Endothelial cell of umbilical vein (primary cell): ENCODE measurements at regions not wholly inside any gene's neighbourhood (a gene's known extent, or its start where the extent isn't known, plus 50 kb on each side); places are given as distances from the start of the nearest gene placed in this dataset.

Experiments
- BruUV-seq: library from RNA; stranded (reverse); fragments of 400-500 nt; replicated peaks from 2 replicates; lab custom pipeline; 2021; lab: Mats Ljungman, UMichigan
- CTCF ChIA-PET: fragments of 300-600, 350-600 bp; sonication (Branson Sonifier 250); formaldehyde crosslinking; loops from one replicate; lab custom pipeline; 2021; ENCODE audit warnings: antibody characterized with exemption, inconsistent platforms; lab: Charles Lee
- POLR2A ChIA-PET: fragments of 300-600, 350-600 bp; sonication (Branson Sonifier 250); formaldehyde crosslinking; loops from one replicate; lab custom pipeline; 2021; ENCODE audit warnings: antibody characterized with exemption, inconsistent platforms; lab: Charles Lee
- DNase-seq: peaks from one replicate; pipeline ENCODE4 v3.0.0-alpha.2; 2011; ENCODE audit warnings: low read depth, low spot score
- FAIRE-seq: peaks from 2 replicates; lab custom pipeline; 2011; peaks lifted over from hg19 to GRCh38; lab: Jason Lieb, UNC
- H2AFZ ChIP-seq: 2 replicates; pipeline ENCODE4 v1.6.0; 2012; ENCODE audit warnings: low read depth, low read length, control low read depth, inconsistent platforms
- H3K27ac ChIP-seq: 2 replicates; pipeline ENCODE4 v1.5.1; 2011; ENCODE audit warnings: low read depth, mild to moderate bottlenecking, control low read depth, low read length, moderate library complexity; ENCODE audit not compliant: insufficient read depth
- H3K27me3 ChIP-seq, 2 experiments: 2 replicates each; pipeline versions ENCODE4 v1.6.0 to v1.6.1; 2011; ENCODE audit warnings: low read length in 2 of 2, mixed read lengths in 1 of 2; ENCODE audit not compliant: control insufficient read depth in 2 of 2, insufficient read depth in 2 of 2
- H3K36me3 ChIP-seq, 2 experiments: 2 replicates in 1 of 2; 3 replicates in 1 of 2; pipeline ENCODE4 v1.5.1; 2011; ENCODE audit warnings: low read length in 2 of 2, mild to moderate bottlenecking in 1 of 2, moderate library complexity in 1 of 2; ENCODE audit not compliant: control insufficient read depth in 2 of 2, insufficient read depth in 2 of 2; ENCODE audit errors: extremely low read depth in 1 of 2
- H3K4me1 ChIP-seq: 3 replicates; pipeline ENCODE4 v1.5.1; 2011; ENCODE audit warnings: mild to moderate bottlenecking, low read length; ENCODE audit not compliant: control insufficient read depth, insufficient read depth; ENCODE audit errors: extremely low read depth
- H3K4me2 ChIP-seq: 2 replicates; pipeline ENCODE4 v1.6.1; 2011; ENCODE audit warnings: low read length, control low read depth, mixed read lengths; ENCODE audit not compliant: insufficient read depth
- H3K4me3 ChIP-seq, 3 experiments: fragments of 200-600 bp in 1 of 3; sonication (generic), shearing (Covaris generic) in 1 of 3; replicated peaks in 1 of 3; 2 replicates each; pipeline ENCODE4 v1.5.1; 2011 to 2016; ENCODE audit warnings: control low read depth in 3 of 3, low read length in 3 of 3, mild to moderate bottlenecking in 2 of 3, inconsistent platforms in 1 of 3, low read depth in 1 of 3, moderate library complexity in 1 of 3; ENCODE audit not compliant: insufficient read depth in 1 of 3
- H3K79me2 ChIP-seq: 2 replicates; pipeline ENCODE4 v1.6.0; 2012; ENCODE audit warnings: low read length, inconsistent platforms; ENCODE audit not compliant: control insufficient read depth, insufficient read depth
- H3K9ac ChIP-seq: replicated peaks from 2 replicates; pipeline ENCODE3; 2011; ENCODE audit warnings: low read length, control low read depth; ENCODE audit not compliant: insufficient read depth; ENCODE audit errors: extremely low read depth
- H3K9me1 ChIP-seq: replicated peaks from 3 replicates; pipeline ENCODE4 v1.6.0; 2011; ENCODE audit warnings: mild to moderate bottlenecking, low read length; ENCODE audit not compliant: control insufficient read depth, insufficient read depth; ENCODE audit errors: extremely low read depth
- H3K9me3 ChIP-seq: replicated peaks from 2 replicates; pipeline ENCODE4 v1.5.1; 2012; ENCODE audit warnings: low read length, inconsistent platforms; ENCODE audit not compliant: control insufficient read depth, insufficient read depth
- H4K20me1 ChIP-seq: replicated peaks from 2 replicates; pipeline ENCODE3; 2011; ENCODE audit warnings: mild to moderate bottlenecking, low read length; ENCODE audit not compliant: control insufficient read depth, insufficient read depth; ENCODE audit errors: extremely low read depth
- EZH2 ChIP-seq: IDR thresholded peaks from 2 replicates; pipeline ENCODE4 v1.6.1; 2012; ENCODE audit warnings: borderline replicate concordance, low read depth, mild to moderate bottlenecking, moderate library complexity, low read length, inconsistent platforms; ENCODE audit not compliant: severe bottlenecking
- FOS ChIP-seq: IDR thresholded peaks from 2 replicates; pipeline ENCODE4 v1.6.1; 2011; ENCODE audit warnings: mild to moderate bottlenecking, low read length, moderate library complexity, borderline replicate concordance; ENCODE audit not compliant: insufficient read depth
- GATA2 ChIP-seq: IDR thresholded peaks from 2 replicates; pipeline ENCODE4 v1.7.0; 2011; ENCODE audit warnings: low read depth, mild to moderate bottlenecking, moderate library complexity, mixed read lengths, low read length; ENCODE audit not compliant: insufficient read length, insufficient read depth
- JUN ChIP-seq: IDR thresholded peaks from 2 replicates; pipeline ENCODE4 v1.6.1; 2011; ENCODE audit warnings: borderline replicate concordance, low read depth; ENCODE audit not compliant: insufficient read length, insufficient read depth
- MYC ChIP-seq: IDR thresholded peaks from one replicate; pipeline ENCODE4 v1.6.1; 2011; ENCODE audit warnings: mild to moderate bottlenecking, low read depth, low read length
- POLR2A ChIP-seq: IDR thresholded peaks from 2 replicates; pipeline ENCODE4 v1.6.1; 2012; ENCODE audit warnings: low read depth, mild to moderate bottlenecking, control low read depth, low read length
- POLR2AphosphoS5 ChIP-seq: IDR thresholded peaks from 2 replicates; pipeline ENCODE4 v1.6.1; 2012; ENCODE audit warnings: low read depth, mild to moderate bottlenecking, control low read depth, low read length, moderate library complexity; ENCODE audit not compliant: insufficient read depth
- dilution Hi-C: fragments of 300-500 bp; cut with MboI; formaldehyde crosslinking; loops from one replicate; pipeline ENCODE4 v1.15.0; 2019; ENCODE audit warnings: low sequenced_read_pairs; ENCODE audit not compliant: extremely low pct_ligation_motif_present
- intact Hi-C: fragments of 100-400 bp; cut with micrococcal nuclease; formaldehyde crosslinking; loops from one replicate; pipeline ENCODE4 v1.10.0; 2022
- TF ChIP-seq, protein P1 (sequence below), 2 donors: IDR thresholded peaks; 1 replicate in 1 of 2; 2 replicates in 1 of 2; pipeline ENCODE4 v1.5.1; 2011; ENCODE audit warnings: low read length in 2 of 2, mild to moderate bottlenecking in 2 of 2, moderate library complexity in 2 of 2, control low read depth in 1 of 2, inconsistent platforms in 1 of 2, low read depth in 1 of 2; ENCODE audit not compliant: insufficient read depth in 1 of 2; ENCODE audit errors: extremely low read depth in 1 of 2
- TF ChIP-seq, protein P2 (sequence below): IDR thresholded peaks from 2 replicates; pipeline ENCODE4 v1.6.1; 2011; ENCODE audit not compliant: insufficient read depth, insufficient read length

- FAIRE-seq (no peak), DNase-seq (no peak)
- no peaks in the 10 kb centered on the region for H4K20me1 ChIP-seq
- TF ChIP-seq EZH2 (no peak), MYC (no peak)
- dilution Hi-C loops: no loop called here
- ChIA-PET POLR2A (no interaction called here), CTCF (interaction anchor here (0.5 kb wide), 1 partner anchor 287 kb away, joined by 4 read pairs; no protein-coding TSS in a partner anchor)
- no peaks in the 10 kb centered on the region for H3K79me2 ChIP-seq
- no TSS peak for BruUV-seq
- H3K27ac ChIP-seq: peak overlapping the region; percentile 34
- intact Hi-C loops: loop anchor here (1.0 to 5.0 kb wide), 2 partner anchors 36 to 175 kb away; no protein-coding TSS in a partner anchor
- H2AFZ ChIP-seq: peak overlapping the region; percentile 34
- H3K4me1 ChIP-seq: peaks cover 16% of the 10 kb centered on the region
- no peak overlapping the region for H3K4me3 ChIP-seq
- no peak overlapping the region for H3K9ac ChIP-seq
- no peaks in the 10 kb centered on the region for H3K27me3 ChIP-seq
- no peaks in the 10 kb centered on the region for H3K9me3 ChIP-seq
- no peaks in the 10 kb centered on the region for H3K36me3 ChIP-seq
- no peaks in the 10 kb centered on the region for H3K9me1 ChIP-seq
- peak overlapping the region; percentile 55 for H3K4me2 ChIP-seq
Measured at GRCh38 chr3:29090912-29091597, 189.8 kb upstream of the RBMS3 start.

GRCh38 chr3:29091599-29092189 lies 189.2 kb upstream of the RBMS3 start:
- H3K36me3 ChIP-seq: no peaks in the 10 kb centered on the region
- dilution Hi-C loops (no loop called here), intact Hi-C loops (loop anchor here (1.0 to 5.0 kb wide), 2 partner anchors 36 to 175 kb away; no protein-coding TSS in a partner anchor)
- peaks cover 16% of the 10 kb centered on the region for H3K4me1 ChIP-seq
- H3K27me3 ChIP-seq: no peaks in the 10 kb centered on the region
- H3K9me3 ChIP-seq: no peaks in the 10 kb centered on the region
- H3K9me1 ChIP-seq: no peaks in the 10 kb centered on the region
- H3K4me3 ChIP-seq: no peak overlapping the region
- POLR2A ChIA-PET: no interaction called here
- H4K20me1 ChIP-seq: no peaks in the 10 kb centered on the region
- H3K9ac ChIP-seq: no peak overlapping the region
- H3K27ac ChIP-seq: peak overlapping the region; percentile 49
- peak overlapping the region; percentile 34 for H2AFZ ChIP-seq
- DNase-seq (peak; percentile 94), FAIRE-seq (peak; percentile 85)
- no peaks in the 10 kb centered on the region for H3K79me2 ChIP-seq
- peak; percentile 28 for TF ChIP-seq POLR2AphosphoS5
- TF ChIP-seq FOS: peak; percentile 37
- peak; percentile 65 for TF ChIP-seq GATA2
- TF ChIP-seq, protein P1, sequence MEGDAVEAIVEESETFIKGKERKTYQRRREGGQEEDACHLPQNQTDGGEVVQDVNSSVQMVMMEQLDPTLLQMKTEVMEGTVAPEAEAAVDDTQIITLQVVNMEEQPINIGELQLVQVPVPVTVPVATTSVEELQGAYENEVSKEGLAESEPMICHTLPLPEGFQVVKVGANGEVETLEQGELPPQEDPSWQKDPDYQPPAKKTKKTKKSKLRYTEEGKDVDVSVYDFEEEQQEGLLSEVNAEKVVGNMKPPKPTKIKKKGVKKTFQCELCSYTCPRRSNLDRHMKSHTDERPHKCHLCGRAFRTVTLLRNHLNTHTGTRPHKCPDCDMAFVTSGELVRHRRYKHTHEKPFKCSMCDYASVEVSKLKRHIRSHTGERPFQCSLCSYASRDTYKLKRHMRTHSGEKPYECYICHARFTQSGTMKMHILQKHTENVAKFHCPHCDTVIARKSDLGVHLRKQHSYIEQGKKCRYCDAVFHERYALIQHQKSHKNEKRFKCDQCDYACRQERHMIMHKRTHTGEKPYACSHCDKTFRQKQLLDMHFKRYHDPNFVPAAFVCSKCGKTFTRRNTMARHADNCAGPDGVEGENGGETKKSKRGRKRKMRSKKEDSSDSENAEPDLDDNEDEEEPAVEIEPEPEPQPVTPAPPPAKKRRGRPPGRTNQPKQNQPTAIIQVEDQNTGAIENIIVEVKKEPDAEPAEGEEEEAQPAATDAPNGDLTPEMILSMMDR (IDR thresholded peaks at IDR 0.05; ENCODE audit: extremely low read depth in 1 of 2, insufficient read depth in 1 of 2, low read depth in 1 of 2, low read length in 2 of 2): no peak
- no peak for TF ChIP-seq POLR2A
- no peak for TF ChIP-seq EZH2
- peak; percentile 42 for TF ChIP-seq JUN
- TF ChIP-seq MYC: no peak
- TF ChIP-seq, protein P2, sequence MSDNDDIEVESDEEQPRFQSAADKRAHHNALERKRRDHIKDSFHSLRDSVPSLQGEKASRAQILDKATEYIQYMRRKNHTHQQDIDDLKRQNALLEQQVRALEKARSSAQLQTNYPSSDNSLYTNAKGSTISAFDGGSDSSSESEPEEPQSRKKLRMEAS: no peak
- no TSS peak for BruUV-seq
- CTCF ChIA-PET: no interaction called here
- peak overlapping the region; percentile 55 for H3K4me2 ChIP-seq
